Muscle layer of colon (tissue), 2 donors: ENCODE measurements at regions not wholly inside any gene's neighbourhood (a gene's known extent, or its start where the extent isn't known, plus 50 kb on each side); places are given as distances from the start of the nearest gene placed in this dataset.

ENCODE experiments used
- H3K27ac ChIP-seq: one replicate; pipeline ENCODE4 v1.7.0; 2013; ENCODE audit warnings: low read depth, mild to moderate bottlenecking, low read length, moderate library complexity
- H3K27me3 ChIP-seq, 2 donors: one replicate each; pipeline ENCODE4 v1.7.0; 2013; ENCODE audit warnings: low read length in 2 of 2, mild to moderate bottlenecking in 2 of 2; ENCODE audit not compliant: insufficient read depth in 2 of 2, control insufficient read depth in 1 of 2
- H3K36me3 ChIP-seq: one replicate; pipeline ENCODE4 v1.7.0; 2013; ENCODE audit warnings: mild to moderate bottlenecking, low read length; ENCODE audit not compliant: insufficient read depth
- H3K4me1 ChIP-seq: one replicate; pipeline ENCODE4 v1.7.0; 2013; ENCODE audit warnings: mild to moderate bottlenecking, low read length; ENCODE audit not compliant: insufficient read depth
- H3K4me3 ChIP-seq, 2 donors: one replicate each; pipeline ENCODE4 v1.7.0; 2013; ENCODE audit warnings: low read length in 2 of 2, low read depth in 1 of 2, mild to moderate bottlenecking in 1 of 2, moderate library complexity in 1 of 2
- H3K9ac ChIP-seq: one replicate; pipeline ENCODE4 v1.7.0; 2013; ENCODE audit warnings: low read length
- H3K9me3 ChIP-seq: one replicate; pipeline ENCODE4 v1.7.0; 2013; ENCODE audit warnings: mild to moderate bottlenecking, low read length
- donor health status: abdominal sarcoma.
- donor health status: Adenocarcinoma of cecum.

DNA sequence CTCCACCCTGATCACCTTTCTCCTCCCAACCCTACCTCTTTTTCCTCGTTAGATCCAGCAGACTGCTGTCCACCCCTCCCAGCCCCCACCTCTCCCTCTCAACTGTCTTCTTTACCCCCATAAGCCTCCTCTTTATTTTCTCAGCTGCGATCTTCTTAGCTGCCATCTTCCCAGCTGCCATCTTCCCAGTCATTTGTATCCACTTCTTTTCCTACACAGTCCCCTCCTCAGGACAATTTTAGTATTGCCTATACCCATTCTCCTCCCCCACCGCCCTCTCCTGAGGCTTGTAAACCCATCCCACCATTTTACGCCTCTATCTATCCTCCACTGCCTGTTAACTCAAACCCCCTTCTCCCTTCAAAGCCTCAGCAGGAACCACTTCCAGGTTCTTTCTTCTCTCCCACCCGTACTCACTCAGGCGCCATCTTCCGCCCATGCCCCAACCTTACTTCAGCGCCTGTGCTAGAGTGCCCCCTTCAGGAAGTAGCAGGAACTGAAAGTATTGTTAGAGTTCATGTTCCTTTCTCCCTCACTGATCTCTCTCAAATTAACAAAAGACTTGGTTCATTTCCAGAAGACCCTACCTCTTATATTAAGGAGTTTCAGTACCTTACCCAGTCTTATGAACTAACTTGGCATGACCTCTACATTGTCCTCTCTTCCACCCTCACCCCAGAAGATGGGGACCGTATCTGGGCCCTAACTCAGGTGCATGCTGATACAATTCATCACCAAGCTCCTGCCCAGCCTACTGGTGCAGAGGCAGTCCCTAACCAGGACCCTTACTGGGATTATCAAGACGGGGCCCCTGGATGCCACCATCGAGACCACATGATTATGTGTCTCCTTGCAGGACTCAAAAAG, 236.0 kb downstream of the ADGRG6 start:
- no peak overlapping the region for H3K9ac ChIP-seq
- H3K4me3 ChIP-seq = no peak overlapping the region
- no peak overlapping the region for H3K27ac ChIP-seq
- no peaks in the 10 kb centered on the region for H3K9me3 ChIP-seq
- H3K4me1 ChIP-seq = no peaks in the 10 kb centered on the region
- H3K36me3 ChIP-seq = no peaks in the 10 kb centered on the region
- H3K27me3 ChIP-seq = no peaks in the 10 kb centered on the region

DNA sequence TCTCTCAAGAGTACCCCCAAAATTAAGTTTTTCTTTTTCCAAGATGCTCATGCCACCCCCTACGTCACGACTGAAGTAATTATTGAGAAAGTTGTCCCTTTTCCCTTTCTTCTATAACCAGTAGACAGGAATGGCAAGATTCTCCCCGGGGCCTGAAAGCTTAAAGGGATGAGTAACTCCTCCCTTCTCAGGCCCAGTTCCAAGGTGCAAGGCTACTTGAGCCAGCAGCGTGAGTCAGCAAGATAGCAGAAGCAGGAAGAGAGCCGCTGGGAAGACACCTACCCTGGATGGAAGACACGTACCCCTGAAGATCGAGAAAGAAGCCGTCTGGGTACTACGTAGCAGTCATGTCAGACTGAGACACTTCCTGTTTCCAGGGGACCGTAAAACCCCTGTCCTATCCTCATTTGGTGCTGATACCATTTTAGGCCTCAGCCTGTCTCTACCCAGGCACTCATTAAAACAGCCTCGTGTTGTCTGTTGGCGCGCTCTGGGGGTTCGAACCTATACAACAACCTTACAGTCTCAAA, 241.0 kb downstream of the ADGRG6 start:
- Histone ChIP-seq H3K27ac (no peak overlapping the region), H3K4me3 (no peak overlapping the region), H3K9me3 (no peaks in the 10 kb centered on the region), H3K4me1 (no peaks in the 10 kb centered on the region), H3K36me3 (no peaks in the 10 kb centered on the region), H3K9ac (no peak overlapping the region), H3K27me3 (no peaks in the 10 kb centered on the region)

DNA sequence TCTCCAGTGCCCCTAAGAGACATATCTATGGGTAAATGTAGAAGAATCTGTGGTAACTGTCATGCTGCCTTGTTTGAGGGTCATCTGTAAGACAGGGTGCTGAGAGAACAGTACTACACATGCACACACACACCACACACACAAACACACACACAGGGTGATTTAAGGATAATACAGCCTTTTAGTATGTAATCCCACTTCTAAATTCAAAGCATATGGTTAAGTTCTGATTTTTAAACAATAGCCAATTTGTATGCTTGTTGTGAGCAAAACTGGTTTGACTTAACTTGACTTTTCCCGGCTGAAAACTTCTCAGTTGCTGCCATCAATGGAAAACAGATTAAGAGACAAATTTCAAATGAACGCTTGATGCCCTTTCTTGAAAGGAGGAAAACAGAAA, 241.8 kb downstream of the ADGRG6 start:
- Histone ChIP-seq H3K4me1 (no peaks in the 10 kb centered on the region), H3K36me3 (no peaks in the 10 kb centered on the region), H3K4me3 (no peak overlapping the region), H3K9ac (no peak overlapping the region), H3K27ac (no peak overlapping the region), H3K27me3 (no peaks in the 10 kb centered on the region), H3K9me3 (no peaks in the 10 kb centered on the region)

DNA sequence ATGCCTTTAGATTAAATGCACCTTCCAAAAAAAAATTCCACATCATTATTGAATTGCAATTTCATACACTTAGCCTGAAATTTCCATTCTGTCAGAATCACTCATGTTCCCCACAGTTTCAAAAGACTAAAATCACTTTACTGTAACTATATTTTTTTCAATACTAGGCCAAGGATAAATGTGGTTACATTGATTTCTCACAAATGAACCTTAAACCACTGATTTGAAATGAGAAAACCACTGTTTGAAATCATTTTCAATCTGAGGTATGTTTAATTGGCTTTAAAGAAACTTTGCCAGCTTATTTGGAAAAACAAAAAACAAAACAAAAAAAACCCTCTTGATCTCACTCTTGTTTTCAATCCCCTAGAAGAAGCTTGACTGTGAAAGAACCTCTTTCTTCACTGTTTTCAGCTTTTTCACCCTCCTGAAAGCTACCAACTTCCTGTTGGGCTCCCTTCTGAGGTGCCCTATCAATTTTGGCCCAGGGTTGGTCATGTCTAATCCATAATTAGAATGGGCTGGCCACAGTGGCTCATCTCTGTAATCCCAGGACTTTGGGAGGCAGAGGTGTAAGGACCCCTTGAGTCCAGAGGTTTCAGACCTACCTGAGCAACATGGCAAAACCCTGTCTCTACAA, 242.5 kb downstream of the ADGRG6 start:
- Histone ChIP-seq H3K36me3 (no peaks in the 10 kb centered on the region), H3K4me1 (no peaks in the 10 kb centered on the region), H3K9me3 (no peaks in the 10 kb centered on the region), H3K27me3 (no peaks in the 10 kb centered on the region), H3K9ac (no peak overlapping the region), H3K27ac (no peak overlapping the region), H3K4me3 (no peak overlapping the region)

DNA sequence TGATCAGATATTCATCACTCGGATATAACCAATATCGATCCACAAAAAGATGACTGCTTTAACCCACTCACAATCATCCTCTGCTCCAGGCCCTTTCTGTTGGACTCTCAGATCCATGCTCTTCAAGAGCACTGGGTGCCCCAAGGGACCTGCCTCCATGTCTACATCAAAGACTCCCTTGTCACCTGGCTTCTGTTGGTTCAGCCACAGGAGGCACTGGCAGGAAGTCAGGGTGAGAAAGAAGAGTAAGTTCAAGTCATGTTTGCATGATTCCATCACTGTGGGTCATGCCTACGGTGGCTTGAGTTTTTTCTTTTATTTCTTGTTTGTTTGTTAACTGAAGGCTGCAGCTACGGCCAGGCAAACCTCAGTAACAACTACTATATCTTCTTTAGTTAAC, 243.3 kb downstream of the ADGRG6 start:
- no peaks in the 10 kb centered on the region for H3K36me3 ChIP-seq
- H3K27ac ChIP-seq = no peak overlapping the region

DNA sequence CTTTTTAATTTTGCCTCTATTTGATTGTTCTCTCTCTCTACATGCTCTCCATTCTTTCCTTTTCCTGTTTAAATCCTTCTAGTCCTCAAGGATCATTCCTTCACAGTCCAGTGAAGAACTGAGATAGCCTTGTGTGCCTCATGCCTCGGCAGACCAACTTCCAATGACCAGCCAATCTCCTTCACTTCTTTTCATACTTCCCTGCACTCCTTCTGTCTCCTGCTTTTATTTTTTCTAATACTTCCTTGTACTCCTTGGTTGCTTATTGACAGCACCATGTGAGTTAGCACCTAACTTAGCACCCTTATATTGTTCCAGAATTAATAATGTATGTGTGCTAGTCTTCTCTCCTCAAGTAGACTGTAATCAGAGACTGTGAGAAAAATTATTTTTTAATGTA, 246.8 kb downstream of the ADGRG6 start:
- no peak overlapping the region for H3K27ac ChIP-seq
- no peak overlapping the region for H3K4me3 ChIP-seq
- H3K9ac ChIP-seq = no peak overlapping the region
- H3K9me3 ChIP-seq = no peaks in the 10 kb centered on the region
- H3K27me3 ChIP-seq = no peaks in the 10 kb centered on the region
- no peaks in the 10 kb centered on the region for H3K4me1 ChIP-seq
- H3K36me3 ChIP-seq = no peaks in the 10 kb centered on the region

More for the DNA sequence above, 243.3 kb downstream of the ADGRG6 start:
- no peak overlapping the region for H3K4me3 ChIP-seq
- H3K9ac ChIP-seq = no peak overlapping the region
- no peaks in the 10 kb centered on the region for H3K27me3 ChIP-seq
- H3K4me1 ChIP-seq = no peaks in the 10 kb centered on the region
- no peaks in the 10 kb centered on the region for H3K9me3 ChIP-seq

DNA sequence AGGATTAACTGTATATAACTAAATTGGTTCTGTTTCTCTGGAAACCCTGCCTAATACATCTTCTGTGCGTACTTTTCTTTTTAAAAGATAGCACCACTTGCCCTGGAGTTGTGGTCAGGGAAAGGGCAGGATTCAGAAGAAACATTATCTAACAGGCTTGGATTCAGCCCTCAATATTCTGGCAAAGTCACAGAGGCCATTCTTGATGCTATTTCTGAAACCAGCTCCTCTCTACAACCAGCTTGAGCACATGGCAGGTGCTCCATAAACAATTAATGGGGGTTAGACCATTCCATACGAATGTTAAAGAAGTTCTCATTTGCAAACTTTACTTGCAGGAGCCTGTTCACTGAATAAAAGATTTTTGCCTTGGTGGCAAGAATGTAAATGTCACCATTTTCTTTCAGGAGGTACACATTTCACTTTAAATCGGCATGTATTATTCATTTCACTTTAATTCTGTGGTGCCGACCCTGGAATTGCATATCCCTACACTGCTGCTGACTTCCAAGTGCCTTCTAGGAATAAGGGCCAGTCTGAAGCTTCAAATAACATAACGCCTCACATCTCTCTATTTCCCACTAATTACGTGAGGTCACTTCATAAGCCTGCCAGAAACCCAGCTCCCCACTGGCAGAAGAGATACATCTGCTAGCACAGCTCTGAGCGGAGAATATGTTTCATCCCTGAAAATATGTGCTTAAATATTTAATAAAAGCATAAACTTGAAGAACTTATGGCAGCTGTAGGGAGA, 248.7 kb downstream of the ADGRG6 start:
- H3K9me3 ChIP-seq = no peaks in the 10 kb centered on the region
- H3K4me1 ChIP-seq = no peaks in the 10 kb centered on the region
- no peak overlapping the region for H3K27ac ChIP-seq
- no peak overlapping the region for H3K4me3 ChIP-seq
- H3K27me3 ChIP-seq = no peaks in the 10 kb centered on the region
- no peaks in the 10 kb centered on the region for H3K36me3 ChIP-seq
- H3K9ac ChIP-seq = no peak overlapping the region

DNA sequence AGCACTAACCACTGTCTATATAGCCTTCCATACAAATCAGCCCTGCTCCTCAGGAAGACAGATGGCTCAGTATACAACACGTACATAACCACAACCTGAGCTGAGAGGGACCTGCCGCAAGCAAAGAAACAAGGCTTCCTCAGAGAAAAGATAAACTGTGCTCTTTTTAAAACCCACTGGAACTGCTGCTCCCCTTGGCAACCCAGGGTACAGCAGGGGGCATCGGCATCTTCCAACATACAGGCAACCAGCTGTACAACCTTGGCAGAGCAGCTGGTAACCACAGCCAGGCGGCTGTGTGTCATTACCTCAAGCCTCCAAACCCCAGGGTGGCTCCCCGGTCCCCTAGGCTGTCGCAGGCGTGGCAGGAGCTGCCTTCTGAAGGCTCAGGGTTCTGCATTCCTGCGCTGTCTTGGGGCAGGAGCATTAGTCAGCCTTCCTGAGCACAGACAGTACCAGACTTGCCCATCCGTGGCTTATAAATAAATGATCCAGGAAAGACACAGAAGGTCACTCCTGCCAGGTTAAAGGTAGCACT, 249.5 kb downstream of the ADGRG6 start:
- Histone ChIP-seq H3K36me3 (no peaks in the 10 kb centered on the region), H3K27me3 (no peaks in the 10 kb centered on the region), H3K9ac (no peak overlapping the region)

DNA sequence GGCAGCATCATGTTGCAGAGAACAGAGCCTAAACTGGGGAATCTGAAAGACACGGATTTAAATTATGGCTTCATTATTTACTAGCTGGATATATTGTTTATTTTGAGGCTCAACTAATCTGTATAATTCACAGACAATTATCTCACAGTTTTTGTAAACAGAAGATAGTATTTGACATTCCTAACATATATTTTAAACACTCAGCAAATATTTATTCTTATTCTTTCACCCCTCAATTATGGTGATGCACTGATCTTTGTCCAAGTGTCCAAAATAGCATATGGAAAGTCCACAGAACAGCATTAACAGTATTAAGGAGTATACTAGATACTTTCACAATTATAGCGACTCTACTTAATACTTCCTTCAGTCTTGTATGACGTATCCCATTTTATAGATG, 257.0 kb downstream of the ADGRG6 start:
- Histone ChIP-seq H3K27me3 (no peaks in the 10 kb centered on the region), H3K27ac (no peak overlapping the region), H3K9me3 (no peaks in the 10 kb centered on the region), H3K4me1 (no peaks in the 10 kb centered on the region), H3K36me3 (no peaks in the 10 kb centered on the region), H3K4me3 (no peak overlapping the region), H3K9ac (no peak overlapping the region)

More for the DNA sequence above, 249.5 kb downstream of the ADGRG6 start:
- H3K4me1 ChIP-seq = no peaks in the 10 kb centered on the region
- no peak overlapping the region for H3K4me3 ChIP-seq
- no peaks in the 10 kb centered on the region for H3K9me3 ChIP-seq
- no peak overlapping the region for H3K27ac ChIP-seq

DNA sequence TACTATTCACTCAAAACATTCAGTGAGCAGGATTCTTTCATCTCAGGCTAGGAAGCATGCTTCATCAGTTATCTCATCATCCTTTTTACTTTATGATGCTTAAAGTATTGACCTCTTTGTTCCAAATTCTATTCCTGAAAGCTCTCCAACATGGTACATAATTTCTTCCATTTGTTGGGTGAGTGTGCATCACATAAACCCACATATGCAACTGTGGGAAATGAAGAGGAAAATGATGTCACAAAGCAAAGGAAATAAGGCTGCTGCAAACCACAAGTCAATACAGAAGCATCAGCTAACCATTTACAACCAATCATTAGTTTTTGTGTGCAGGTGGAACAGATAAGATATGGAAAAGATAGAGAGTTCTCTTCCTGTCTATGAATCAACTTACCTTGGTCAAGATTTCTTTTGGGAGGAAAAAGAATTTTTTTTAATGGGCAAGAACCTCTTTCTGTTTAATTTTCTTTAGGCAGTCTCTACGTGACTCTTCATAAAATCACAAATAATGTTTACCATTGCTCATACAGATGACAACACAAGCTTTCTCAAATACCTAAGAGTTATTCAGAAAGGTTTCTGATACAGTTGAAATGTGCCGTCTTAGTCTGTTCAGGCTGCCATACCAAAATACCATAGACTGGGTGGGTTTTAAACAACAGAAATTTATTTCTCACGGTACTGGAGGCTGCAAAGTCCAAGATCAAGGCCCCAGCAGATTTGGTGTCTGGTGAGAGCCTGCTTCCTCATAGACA, 259.9 kb downstream of the ADGRG6 start:
- Histone ChIP-seq H3K9ac (no peak overlapping the region), H3K4me3 (no peak overlapping the region), H3K4me1 (no peaks in the 10 kb centered on the region), H3K36me3 (no peaks in the 10 kb centered on the region), H3K9me3 (no peaks in the 10 kb centered on the region), H3K27ac (no peak overlapping the region), H3K27me3 (no peaks in the 10 kb centered on the region)
